ENCODE measurements at regions not wholly inside any gene's neighbourhood (a gene's known extent, or its start where the extent isn't known, plus 50 kb on each side); places are given as distances from the start of the nearest gene placed in this dataset.
"Not testable (repeated sequence)": the region's sequence is repeated elsewhere in the genome, so short reads cannot be mapped to it uniquely, and the experiment has no call there.

DNA sequence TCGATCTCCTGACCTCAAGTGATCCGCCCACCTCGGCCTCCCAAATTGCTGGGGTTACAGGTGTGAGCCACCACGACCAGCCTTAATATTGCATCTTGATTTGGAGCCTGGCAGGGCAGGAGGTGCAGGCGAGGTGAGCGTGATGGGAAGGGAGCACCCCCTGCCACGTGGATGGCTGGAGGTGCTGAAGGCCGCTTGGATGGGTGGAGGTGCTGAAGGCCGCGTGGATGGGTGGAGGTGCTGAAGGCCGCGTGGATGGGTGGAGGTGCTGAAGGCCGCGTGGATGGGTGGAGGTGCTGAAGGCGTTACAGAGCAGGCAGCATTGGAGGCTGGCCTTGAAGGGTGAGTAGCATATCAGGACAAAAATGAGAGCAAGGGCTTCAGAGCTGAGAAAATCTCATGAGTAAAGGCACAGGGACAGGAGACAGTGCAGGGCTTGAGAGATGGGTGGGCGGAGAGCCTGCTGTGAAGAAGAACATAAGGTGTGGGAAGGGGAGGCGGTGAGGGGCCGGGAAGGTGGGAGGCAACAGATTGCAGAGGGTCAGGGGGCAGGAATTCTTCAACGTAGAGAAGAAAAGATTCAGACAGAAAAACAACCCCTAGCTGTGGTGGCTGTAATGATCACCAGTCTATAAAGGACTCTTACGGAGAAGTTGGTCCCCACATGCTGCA is 101.7 kb upstream of the SEC14L1 start:
- no peak for DNase-seq

DNA sequence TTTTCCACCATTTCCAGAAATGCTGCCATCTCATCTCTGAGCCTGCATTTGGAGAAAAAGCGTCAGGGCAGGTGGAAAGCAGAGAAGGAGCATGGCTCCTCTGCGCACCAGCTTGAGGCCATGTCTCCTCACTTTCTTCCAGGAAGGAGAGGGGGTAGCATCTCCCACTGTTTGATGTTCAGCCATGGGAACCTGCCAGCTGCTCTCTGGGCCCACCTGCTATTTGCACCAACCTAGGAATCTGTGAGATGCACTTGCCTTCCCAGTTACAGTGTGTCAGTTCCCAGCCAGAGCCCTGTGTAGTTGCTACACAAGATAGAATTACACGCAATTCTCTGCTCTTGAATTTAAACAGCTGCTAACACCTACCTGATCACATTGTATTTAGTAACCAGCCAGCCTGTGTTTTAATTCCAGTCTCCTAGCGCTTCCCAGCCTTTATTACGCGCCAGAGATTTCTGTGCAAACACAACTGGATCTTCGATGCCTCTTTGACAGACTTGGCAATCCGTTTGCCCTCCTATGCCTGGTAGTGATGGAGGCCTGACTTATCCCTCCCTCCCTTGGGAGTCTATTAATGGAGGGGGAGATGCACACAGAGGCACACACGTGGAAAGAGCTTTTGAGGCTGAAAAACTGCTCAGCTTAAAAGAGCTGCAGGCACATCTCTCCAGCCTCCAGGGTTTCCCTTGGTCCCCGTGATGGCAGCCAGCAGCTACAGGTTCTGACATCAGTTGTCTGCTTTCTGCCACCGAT is 98.1 kb upstream of the SEC14L1 start:
- DNase-seq = no peak

DNA sequence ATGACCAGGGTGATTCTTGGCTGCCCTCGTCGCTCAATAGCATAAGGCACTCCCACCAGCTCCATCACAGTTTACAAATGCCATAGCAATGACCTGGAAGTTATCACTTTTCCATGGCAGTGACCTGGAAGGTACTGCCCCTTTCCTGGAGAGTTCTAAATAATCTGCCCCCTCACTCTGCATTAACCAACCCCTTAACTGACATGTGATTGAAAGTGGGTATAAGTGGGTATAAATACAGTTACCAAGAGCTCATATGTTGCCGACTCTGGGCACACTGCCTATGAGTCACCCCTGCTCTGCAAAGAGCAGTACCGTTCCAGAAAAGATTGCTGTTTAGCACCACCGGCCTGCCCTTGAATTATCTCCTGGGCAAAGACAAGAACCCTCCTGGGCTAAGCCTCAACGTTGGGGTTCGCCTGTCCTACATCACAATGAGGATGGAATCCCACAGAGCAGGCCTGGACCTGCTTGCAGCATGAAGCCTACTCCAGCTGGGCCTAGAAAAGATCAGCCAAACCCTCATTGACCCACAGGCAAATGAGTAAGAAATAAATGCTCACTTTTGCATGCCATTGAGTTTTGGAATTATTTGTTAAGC is 95.2 kb upstream of the SEC14L1 start:
- no peak for DNase-seq

DNA sequence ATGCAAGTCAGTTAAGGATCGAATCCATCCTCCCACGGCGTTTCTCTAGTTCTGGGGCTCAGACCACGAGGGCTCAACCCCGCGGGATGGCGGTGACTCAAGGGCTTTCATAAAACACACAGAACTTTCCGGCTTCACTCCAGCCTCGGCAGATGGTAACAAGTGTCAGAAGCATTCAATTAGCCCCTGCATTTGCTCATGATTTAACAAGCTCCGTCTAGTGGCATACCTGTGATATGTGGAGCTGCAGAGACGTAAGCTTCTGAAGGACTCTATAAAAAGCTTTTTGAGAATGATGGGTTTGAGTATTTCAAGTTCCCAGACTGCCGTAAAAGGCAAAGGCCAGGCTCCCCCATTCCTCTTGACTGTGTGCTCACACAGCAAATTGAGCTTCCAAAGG is 91.3 kb upstream of the SEC14L1 start:
- DNase-seq = no peak

DNA sequence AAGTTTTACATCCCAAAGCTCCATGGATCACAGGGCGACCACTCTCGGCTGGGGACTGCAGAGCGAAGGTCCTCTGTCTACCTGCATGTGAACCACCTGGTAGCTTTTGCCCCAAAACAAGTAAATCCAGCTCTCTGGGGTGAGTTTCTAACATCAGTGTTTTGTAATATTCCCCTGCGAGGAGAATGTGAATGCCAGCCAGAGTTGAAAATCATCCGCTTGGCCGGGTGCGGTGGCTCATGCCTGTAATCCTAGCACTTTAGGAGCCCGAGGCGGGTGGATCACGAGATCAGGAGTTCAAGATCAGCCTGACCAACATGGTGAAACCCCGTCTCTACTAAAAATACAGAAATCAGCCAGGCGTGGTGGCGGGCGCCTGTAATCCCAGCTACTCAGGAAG is 89.9 kb upstream of the SEC14L1 start:
- DNase-seq = not testable (repeated sequence)

DNA sequence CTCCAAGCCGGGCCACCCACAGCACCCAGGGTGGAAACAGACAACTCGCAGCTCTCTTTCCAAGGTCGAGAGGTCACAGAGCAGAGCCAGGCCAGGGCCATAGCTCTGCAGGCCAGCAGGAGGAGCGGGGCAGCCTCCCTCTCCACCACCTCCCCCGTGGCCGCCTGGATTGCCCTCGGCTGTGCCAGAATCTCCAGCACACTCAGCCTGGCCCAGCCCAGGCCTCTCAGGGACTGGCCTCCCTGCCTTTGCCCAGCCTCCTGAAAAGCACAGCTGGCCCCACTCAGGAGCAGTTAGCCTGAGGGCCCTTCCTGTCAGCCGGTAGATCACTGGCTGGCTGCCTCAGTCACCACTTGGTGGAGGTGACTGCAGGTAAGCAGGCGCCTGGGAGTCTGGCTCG is 85.8 kb upstream of the SEC14L1 start:
- no peak for DNase-seq

DNA sequence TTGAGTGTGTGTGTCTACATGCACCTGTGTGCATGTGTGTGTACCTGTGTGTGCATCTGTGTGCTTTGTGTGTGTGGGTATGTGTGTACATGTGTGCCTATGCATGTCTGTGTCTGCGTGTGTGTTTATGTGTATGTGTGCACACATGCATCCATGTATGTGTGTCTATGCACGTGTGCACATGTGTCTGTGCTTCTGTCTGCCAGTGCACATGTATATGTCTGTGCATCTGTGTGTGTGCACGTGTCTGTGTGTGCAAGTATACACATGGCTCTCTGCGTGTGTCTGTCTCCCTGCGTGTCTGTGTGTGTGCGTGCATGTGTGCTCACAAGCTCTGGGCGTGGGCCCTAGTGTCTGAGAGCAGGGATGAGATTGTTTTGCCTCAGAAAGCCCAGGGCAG is 85.3 kb upstream of the SEC14L1 start:
- DNase-seq = no peak

DNA sequence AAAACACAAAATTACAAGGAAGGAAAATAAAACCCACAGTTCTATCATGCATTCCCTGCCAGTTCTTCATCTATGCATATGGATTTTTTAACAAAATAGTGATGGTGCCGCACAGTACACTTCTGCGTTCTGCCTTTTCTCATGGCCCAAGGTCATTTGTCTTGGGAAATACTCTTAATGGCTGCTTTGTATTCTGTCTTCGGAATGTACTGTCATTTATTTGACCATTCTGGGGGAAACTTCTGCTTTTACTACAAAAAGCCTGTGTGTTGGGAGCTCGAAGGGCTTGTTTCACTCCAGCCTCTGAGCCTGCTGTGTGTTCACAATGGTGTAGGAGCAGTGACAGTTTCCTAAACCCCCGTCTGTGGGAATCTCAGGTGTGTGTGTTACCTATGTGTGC is 82.8 kb upstream of the SEC14L1 start:
- no peak for DNase-seq

DNA sequence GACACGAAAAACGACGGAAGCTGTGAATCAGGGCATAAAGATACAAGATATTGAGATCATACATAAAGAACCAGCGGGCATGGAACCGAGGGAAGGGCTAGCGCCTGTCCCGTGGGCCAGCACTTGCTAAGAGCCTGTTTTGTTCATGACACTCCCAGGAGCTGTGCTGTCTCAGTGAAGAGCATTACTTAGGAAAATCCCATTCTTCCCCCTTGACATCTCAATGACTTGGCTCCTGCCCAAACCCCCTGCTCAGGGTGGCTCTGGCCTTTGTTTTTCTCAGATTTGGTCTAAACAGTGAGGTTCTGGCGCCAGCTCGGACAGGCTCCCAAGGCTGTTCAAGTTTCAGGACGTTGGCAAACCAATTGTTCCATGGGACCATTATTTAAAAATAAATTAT is 79.1 kb upstream of the SEC14L1 start:
- DNase-seq = no peak

DNA sequence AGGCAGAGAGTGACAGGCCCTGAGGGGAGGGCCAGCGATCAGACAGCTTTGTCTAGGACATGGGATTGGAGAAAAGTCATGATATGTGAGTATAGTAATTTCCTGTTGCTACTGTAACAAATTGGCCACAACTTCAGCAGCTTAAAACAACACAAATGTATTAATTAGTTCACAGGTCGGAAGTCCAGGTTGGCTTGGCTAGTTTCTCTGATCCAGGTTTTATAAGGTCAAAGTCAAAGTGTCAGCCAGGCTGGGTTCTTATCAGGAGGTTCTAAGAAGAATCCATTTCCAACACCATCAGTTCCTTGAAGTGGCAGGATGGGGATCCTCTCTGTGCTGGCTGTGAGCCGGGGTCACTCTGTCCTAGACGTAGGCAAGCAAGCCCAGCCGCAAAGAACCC is 76.2 kb upstream of the SEC14L1 start:
- no peak for DNase-seq

DNA sequence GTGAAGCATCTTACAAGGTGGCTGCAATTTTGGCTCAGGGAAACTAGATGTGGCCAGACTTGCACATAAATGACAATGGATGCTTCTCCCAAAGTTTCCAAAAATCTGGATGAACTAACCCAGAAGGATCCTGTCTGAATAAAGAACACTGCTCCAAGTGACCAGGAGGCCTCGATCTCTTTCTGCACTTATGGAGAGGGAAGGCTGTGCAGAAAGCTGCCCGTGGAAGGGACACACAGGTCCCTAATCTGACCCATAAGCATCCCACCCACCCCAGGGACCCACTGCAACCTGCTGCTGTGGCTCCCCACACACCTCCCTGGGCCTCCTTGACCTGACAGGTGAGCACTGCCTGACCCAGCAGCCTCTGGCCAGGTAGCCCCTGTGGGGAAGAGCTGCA is 74.6 kb upstream of the SEC14L1 start:
- no peak for DNase-seq

DNA sequence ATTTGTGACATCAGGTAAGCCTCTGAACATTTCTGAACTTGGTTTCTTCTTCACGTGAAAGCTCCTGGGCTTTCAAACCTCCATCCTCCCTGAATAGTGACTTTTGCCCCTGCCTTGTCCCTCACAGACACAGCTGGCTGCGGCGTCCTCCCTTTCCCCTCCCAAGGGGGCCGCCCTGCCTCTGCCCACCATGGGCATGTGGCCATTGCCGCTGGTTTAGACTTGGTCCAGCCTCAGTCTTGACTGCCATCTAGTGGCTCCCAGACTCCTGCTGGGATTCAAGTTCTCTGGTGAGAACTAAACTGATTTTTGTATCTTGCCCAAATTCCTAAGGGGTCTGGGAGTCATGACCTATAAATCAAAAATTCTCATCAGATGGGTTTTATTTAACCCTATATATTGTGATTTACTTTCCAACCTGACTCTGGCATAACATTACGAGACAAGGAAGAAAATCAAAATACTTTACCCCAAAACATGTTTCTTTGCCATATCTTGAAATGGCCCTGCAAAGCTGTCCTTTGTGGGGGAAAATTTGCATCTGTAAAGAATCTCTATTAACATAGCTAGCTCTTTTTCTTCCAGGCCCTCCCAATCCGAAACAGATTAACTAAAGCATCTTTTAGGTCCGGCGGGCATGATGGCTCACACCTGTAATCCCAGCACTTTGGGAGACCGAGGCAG is 73.9 kb upstream of the SEC14L1 start:
- DNase-seq = peak; percentile 55

DNA sequence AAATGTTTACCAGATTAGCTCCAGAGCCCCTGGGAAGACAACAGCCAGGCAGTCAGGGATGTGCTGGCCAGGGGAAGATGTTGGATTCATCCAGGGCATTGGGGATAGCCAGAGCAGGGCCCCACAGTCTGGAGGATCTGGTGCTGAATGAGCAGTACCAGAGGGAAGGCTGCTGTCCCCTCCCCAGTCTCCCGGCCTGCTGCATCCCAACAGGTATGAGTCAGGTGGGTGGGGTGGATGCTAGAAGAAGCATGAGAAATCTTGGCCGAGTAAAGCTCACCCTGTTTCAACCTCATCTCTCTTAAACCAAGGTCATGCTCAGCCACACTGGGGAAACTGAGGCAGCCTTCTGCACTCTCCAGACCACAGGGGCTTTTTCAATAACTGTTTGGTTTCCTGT is 71.9 kb upstream of the SEC14L1 start:
- DNase-seq = no peak

DNA sequence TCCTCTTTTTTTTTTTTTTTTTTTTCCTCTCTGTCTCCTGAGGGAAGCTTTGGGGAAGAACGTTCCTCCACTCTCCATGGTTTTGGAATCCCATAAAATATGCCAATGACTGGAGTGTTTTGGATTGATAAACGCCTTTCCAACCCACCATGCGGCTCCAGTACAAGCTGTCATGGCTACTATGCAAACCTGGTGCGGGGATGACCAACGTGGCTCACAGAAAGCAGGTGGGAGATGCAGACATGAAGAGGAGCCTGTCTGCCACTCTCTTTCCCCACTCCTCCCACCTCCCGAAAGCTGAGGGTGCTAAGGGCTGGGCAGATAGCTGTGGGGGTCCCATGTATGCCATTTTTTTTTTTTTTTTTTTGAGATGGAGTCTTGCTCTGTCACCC is 69.9 kb upstream of the SEC14L1 start:
- no peak for DNase-seq

DNA sequence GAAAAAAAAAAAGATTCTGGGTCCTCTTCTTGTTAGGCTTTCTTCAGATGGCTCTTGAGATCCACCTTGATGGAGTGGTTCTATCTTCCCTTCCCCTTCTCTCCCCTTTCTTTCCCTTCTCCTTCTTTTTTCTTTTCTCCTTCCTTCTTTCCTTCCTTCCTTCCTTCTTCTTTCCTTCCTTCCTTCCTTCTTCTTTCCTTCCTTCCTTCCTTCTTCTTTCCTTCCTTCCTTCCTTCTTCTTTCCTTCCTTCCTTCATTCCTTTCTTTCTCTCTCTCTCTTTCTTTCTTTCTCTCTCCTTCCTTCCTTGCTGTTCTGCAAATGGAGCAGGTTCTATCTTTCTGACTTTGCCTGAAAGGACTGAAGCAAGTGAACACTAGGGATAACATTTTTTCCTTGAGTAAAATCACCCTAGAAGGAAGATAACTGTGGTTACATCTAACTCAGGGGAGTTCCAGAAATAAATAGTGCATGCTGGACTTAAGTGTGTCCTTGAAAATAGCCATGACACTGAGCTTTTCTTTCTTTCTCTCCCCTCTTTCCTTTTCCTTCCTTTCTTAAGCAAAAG is 68.8 kb upstream of the SEC14L1 start:
- no peak for DNase-seq

DNA sequence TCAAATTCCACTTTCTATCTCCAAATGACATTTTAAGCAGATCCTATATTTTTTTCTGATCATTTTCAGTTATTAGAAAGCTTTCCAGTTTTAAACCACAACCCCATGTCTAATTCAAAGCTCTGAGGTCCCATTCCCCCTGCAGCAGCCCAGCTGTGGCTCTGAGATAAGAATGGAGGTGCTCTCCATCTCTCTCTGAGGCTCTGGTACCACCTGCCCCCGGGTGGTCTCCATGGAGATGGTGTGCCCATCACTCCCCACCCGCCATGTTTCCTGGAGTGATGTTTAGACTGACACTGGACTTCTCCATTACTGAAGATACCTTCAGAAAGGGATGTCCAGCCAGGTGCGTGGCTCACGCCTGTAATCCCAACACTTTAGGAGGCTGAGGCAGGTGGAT is 68.1 kb upstream of the SEC14L1 start:
- no peak for DNase-seq

DNA sequence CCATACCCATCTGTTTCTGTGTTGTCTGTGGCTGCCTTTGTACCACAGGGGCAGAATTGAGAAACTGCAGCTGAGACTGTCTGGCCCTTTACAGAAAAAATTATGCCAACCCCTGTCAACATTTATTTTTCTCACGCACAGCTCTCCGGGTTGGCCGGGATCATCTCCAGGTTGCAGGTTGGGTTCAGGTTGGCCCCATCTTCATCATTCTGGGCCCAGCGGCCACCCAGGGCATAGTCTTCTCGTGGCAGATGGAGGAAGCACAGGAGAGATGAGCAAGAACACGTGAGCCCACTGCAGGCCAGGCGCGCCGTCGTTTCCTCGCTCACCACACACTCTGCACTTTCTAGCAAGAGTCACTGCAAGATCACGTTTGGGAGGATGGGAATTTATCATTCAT is 66.1 kb upstream of the SEC14L1 start:
- no peak for DNase-seq

DNA sequence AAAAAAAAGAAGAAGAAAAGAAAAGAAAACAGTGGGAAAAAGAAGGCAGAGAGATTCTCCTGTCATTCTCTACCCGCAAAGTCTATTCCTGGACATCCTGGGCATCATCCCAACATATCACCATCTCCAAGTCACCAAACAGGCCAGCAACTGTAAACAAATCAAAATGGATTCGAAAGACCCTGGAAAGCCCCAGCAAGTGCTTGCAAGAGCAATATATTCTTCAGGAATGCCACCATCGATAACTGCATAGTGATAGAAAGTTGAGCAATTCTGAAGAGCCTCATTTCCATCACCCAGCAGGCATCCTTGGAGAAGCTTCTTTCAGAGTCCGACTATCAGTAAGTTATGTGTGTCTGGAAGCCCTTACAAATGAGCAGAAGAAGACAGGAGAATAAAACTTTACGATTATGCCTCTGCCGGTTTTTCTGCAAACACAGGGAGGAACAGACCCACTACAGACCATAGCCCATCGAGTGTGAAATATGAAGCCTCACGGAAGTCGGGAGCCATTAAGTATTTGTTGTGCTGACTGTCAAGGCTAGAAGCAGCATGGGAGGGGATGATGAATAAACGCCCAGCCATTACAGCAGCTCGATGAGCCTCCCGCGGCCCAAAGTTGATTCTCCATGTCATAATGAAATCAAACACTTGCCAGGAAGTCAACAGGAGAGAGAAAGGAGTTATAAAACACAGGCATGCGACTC is 64.5 kb upstream of the SEC14L1 start:
- no peak for DNase-seq

DNA sequence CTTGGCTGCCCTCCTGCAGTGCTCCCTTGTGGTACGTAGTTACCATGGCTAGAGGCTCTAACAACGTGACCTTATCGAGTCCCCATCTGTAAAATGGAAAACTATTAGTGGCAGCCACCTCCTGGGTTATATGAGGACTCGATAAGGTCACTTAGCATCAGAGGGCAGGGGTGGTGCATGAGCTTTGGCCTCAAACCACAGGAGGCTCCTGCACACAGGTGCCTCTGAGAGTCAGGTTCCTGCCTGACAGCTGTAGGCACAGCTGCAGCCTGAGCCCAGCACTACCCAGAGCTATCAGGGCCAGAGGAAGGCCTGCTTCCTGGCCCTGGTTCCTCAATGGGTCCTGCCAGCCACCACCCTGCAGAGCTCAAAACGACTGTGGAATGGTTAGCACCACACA is 57.2 kb upstream of the SEC14L1 start:
- no peak for DNase-seq

DNA sequence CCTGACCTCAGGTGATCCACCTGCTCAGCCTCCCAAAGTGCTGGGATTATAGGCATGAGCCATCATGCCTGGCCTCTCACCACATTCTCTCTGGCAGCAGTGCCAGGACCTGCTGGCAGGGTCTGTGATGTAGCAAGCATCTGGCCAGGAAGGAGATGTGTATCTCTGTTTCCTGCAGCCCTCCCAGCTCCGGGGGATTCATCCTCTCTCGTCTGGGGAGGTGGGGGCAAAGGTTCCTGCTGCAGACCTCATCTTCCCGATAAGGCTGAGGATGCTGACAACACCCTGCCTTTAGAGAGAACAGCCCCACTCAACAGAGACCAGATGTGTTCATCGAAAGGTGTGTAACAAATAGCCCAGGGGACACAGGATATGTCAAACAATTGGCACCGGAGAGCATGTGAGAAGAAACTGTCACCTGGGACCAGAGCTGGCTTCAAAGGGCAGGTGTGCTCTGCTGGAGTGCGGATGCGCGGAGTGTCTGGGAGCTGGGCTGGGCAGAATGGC is 54.8 kb upstream of the SEC14L1 start:
- no peak for DNase-seq

DNA sequence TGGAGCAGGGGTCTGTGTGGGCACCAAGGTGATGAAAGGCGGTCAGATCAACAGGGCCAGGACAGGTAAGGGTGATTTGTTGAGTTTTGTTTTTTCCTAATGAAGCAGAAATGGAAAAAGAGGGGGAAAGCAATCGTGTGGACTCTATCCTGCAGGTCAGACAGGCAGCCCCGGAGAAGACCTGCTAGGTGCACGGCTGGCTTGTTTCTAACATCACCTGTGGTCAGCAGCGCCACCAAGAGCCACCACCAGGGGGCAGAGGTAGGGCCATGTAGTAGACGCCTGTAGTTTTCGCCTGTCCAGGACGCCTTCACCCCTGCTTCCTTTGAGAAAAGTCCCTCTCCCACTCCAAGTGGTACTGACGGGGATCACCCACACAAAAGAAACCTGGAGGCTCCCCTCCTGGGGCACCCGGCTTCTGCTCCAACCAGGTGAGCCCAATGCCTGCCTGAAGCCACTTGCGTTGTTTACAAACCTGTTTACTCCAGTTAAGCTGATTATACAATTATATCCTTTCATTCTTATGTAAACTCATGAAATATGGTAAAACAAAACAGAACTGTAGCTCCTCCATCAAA is 54.2 kb upstream of the SEC14L1 start:
- peak; percentile 80 for DNase-seq
